Endothelial cell of umbilical vein (primary cell): ENCODE measurements at regions not wholly inside any gene's neighbourhood (a gene's known extent, or its start where the extent isn't known, plus 50 kb on each side); places are given as distances from the start of the nearest gene placed in this dataset.

Experiments
- BruUV-seq: library from RNA; stranded (reverse); fragments of 400-500 nt; replicated peaks from 2 replicates; lab custom pipeline; 2021; lab: Mats Ljungman, UMichigan
- CTCF ChIA-PET: fragments of 300-600, 350-600 bp; sonication (Branson Sonifier 250); formaldehyde crosslinking; loops from one replicate; lab custom pipeline; 2021; ENCODE audit warnings: antibody characterized with exemption, inconsistent platforms; lab: Charles Lee
- POLR2A ChIA-PET: fragments of 300-600, 350-600 bp; sonication (Branson Sonifier 250); formaldehyde crosslinking; loops from one replicate; lab custom pipeline; 2021; ENCODE audit warnings: antibody characterized with exemption, inconsistent platforms; lab: Charles Lee
- DNase-seq: peaks from one replicate; pipeline ENCODE4 v3.0.0-alpha.2; 2011; ENCODE audit warnings: low read depth, low spot score
- FAIRE-seq: peaks from 2 replicates; lab custom pipeline; 2011; peaks lifted over from hg19 to GRCh38; lab: Jason Lieb, UNC
- H2AFZ ChIP-seq: 2 replicates; pipeline ENCODE4 v1.6.0; 2012; ENCODE audit warnings: low read depth, low read length, control low read depth, inconsistent platforms
- H3K27ac ChIP-seq: 2 replicates; pipeline ENCODE4 v1.5.1; 2011; ENCODE audit warnings: low read depth, mild to moderate bottlenecking, control low read depth, low read length, moderate library complexity; ENCODE audit not compliant: insufficient read depth
- H3K27me3 ChIP-seq, 2 experiments: 2 replicates each; pipeline versions ENCODE4 v1.6.0 to v1.6.1; 2011; ENCODE audit warnings: low read length in 2 of 2, mixed read lengths in 1 of 2; ENCODE audit not compliant: control insufficient read depth in 2 of 2, insufficient read depth in 2 of 2
- H3K36me3 ChIP-seq, 2 experiments: 2 replicates in 1 of 2; 3 replicates in 1 of 2; pipeline ENCODE4 v1.5.1; 2011; ENCODE audit warnings: low read length in 2 of 2, mild to moderate bottlenecking in 1 of 2, moderate library complexity in 1 of 2; ENCODE audit not compliant: control insufficient read depth in 2 of 2, insufficient read depth in 2 of 2; ENCODE audit errors: extremely low read depth in 1 of 2
- H3K4me1 ChIP-seq: 3 replicates; pipeline ENCODE4 v1.5.1; 2011; ENCODE audit warnings: mild to moderate bottlenecking, low read length; ENCODE audit not compliant: control insufficient read depth, insufficient read depth; ENCODE audit errors: extremely low read depth
- H3K4me2 ChIP-seq: 2 replicates; pipeline ENCODE4 v1.6.1; 2011; ENCODE audit warnings: low read length, control low read depth, mixed read lengths; ENCODE audit not compliant: insufficient read depth
- H3K4me3 ChIP-seq, 3 experiments: fragments of 200-600 bp in 1 of 3; sonication (generic), shearing (Covaris generic) in 1 of 3; replicated peaks in 1 of 3; 2 replicates each; pipeline ENCODE4 v1.5.1; 2011 to 2016; ENCODE audit warnings: control low read depth in 3 of 3, low read length in 3 of 3, mild to moderate bottlenecking in 2 of 3, inconsistent platforms in 1 of 3, low read depth in 1 of 3, moderate library complexity in 1 of 3; ENCODE audit not compliant: insufficient read depth in 1 of 3
- H3K79me2 ChIP-seq: 2 replicates; pipeline ENCODE4 v1.6.0; 2012; ENCODE audit warnings: low read length, inconsistent platforms; ENCODE audit not compliant: control insufficient read depth, insufficient read depth
- H3K9ac ChIP-seq: replicated peaks from 2 replicates; pipeline ENCODE3; 2011; ENCODE audit warnings: low read length, control low read depth; ENCODE audit not compliant: insufficient read depth; ENCODE audit errors: extremely low read depth
- H3K9me1 ChIP-seq: replicated peaks from 3 replicates; pipeline ENCODE4 v1.6.0; 2011; ENCODE audit warnings: mild to moderate bottlenecking, low read length; ENCODE audit not compliant: control insufficient read depth, insufficient read depth; ENCODE audit errors: extremely low read depth
- H3K9me3 ChIP-seq: replicated peaks from 2 replicates; pipeline ENCODE4 v1.5.1; 2012; ENCODE audit warnings: low read length, inconsistent platforms; ENCODE audit not compliant: control insufficient read depth, insufficient read depth
- H4K20me1 ChIP-seq: replicated peaks from 2 replicates; pipeline ENCODE3; 2011; ENCODE audit warnings: mild to moderate bottlenecking, low read length; ENCODE audit not compliant: control insufficient read depth, insufficient read depth; ENCODE audit errors: extremely low read depth
- JUN ChIP-seq: IDR thresholded peaks from 2 replicates; pipeline ENCODE4 v1.6.1; 2011; ENCODE audit warnings: borderline replicate concordance, low read depth; ENCODE audit not compliant: insufficient read length, insufficient read depth
- MYC ChIP-seq: IDR thresholded peaks from one replicate; pipeline ENCODE4 v1.6.1; 2011; ENCODE audit warnings: mild to moderate bottlenecking, low read depth, low read length
- POLR2A ChIP-seq: IDR thresholded peaks from 2 replicates; pipeline ENCODE4 v1.6.1; 2012; ENCODE audit warnings: low read depth, mild to moderate bottlenecking, control low read depth, low read length
- POLR2AphosphoS5 ChIP-seq: IDR thresholded peaks from 2 replicates; pipeline ENCODE4 v1.6.1; 2012; ENCODE audit warnings: low read depth, mild to moderate bottlenecking, control low read depth, low read length, moderate library complexity; ENCODE audit not compliant: insufficient read depth
- dilution Hi-C: fragments of 300-500 bp; cut with MboI; formaldehyde crosslinking; loops from one replicate; pipeline ENCODE4 v1.15.0; 2019; ENCODE audit warnings: low sequenced_read_pairs; ENCODE audit not compliant: extremely low pct_ligation_motif_present
- intact Hi-C: fragments of 100-400 bp; cut with micrococcal nuclease; formaldehyde crosslinking; loops from one replicate; pipeline ENCODE4 v1.10.0; 2022
- TF ChIP-seq, protein P1 (sequence below): IDR thresholded peaks from 2 replicates; pipeline ENCODE4 v1.6.1; 2011; ENCODE audit not compliant: insufficient read depth, insufficient read length
- TF ChIP-seq, protein P2 (sequence below), 2 donors: IDR thresholded peaks; 1 replicate in 1 of 2; 2 replicates in 1 of 2; pipeline ENCODE4 v1.5.1; 2011; ENCODE audit warnings: low read length in 2 of 2, mild to moderate bottlenecking in 2 of 2, moderate library complexity in 2 of 2, control low read depth in 1 of 2, inconsistent platforms in 1 of 2, low read depth in 1 of 2; ENCODE audit not compliant: insufficient read depth in 1 of 2; ENCODE audit errors: extremely low read depth in 1 of 2

DNA sequence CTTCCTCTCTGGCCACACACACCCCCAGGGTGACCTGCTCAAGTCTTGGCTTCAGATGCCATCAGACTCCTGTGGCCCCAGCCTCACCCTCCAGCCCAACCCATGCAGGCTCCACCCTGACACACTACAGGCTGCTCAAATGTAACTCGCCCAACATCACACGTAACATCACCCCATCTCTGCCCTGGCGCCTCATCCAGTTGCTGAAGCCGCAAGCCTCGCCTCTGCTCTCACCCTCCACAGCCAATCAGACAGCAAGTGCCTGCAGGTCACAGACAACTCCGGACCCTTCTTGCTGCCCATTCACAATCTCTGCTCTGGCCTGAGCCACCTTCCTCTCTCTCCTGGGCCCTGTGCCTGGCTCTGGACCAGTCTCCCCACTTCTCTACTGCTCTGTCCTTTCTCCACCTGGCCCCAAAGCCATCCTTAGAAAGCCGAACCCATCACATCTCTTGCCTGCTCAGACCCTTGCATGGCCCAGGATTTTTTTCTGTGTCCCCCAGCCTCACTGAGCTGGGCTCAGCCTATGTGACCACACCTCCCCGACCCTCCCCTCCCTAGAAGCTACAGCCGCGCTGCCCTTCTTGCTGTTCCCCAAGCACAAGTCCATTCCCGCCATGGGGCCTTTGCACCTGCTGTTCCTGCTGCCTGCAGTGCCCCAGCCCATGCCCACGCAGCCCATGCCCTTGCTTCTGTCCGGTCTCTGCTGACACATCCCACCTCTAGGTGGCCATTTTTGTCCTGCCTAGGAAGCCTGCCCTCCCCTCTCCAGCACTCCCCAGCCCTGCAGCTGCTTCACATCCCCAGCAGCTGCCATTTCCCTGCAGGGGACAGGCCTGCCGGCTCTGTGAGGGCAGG is 333.9 kb downstream of the CTTN start:
- H3K4me3 ChIP-seq = no peak overlapping the region
- TF ChIP-seq MYC (no peak), JUN (no peak), POLR2AphosphoS5 (no peak), POLR2A (no peak)
- TF ChIP-seq, protein P1, sequence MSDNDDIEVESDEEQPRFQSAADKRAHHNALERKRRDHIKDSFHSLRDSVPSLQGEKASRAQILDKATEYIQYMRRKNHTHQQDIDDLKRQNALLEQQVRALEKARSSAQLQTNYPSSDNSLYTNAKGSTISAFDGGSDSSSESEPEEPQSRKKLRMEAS = no peak
- TF ChIP-seq, protein P2, sequence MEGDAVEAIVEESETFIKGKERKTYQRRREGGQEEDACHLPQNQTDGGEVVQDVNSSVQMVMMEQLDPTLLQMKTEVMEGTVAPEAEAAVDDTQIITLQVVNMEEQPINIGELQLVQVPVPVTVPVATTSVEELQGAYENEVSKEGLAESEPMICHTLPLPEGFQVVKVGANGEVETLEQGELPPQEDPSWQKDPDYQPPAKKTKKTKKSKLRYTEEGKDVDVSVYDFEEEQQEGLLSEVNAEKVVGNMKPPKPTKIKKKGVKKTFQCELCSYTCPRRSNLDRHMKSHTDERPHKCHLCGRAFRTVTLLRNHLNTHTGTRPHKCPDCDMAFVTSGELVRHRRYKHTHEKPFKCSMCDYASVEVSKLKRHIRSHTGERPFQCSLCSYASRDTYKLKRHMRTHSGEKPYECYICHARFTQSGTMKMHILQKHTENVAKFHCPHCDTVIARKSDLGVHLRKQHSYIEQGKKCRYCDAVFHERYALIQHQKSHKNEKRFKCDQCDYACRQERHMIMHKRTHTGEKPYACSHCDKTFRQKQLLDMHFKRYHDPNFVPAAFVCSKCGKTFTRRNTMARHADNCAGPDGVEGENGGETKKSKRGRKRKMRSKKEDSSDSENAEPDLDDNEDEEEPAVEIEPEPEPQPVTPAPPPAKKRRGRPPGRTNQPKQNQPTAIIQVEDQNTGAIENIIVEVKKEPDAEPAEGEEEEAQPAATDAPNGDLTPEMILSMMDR (IDR thresholded peaks at IDR 0.05; ENCODE audit: extremely low read depth in 1 of 2, insufficient read depth in 1 of 2, low read depth in 1 of 2, low read length in 2 of 2) = no peak
- POLR2A ChIA-PET = no interaction called here
- no peaks in the 10 kb centered on the region for H3K4me1 ChIP-seq
- CTCF ChIA-PET = no interaction called here
- H3K9ac ChIP-seq = no peak overlapping the region
- no TSS peak for BruUV-seq
- dilution Hi-C loops = no loop called here
- H3K9me3 ChIP-seq = no peaks in the 10 kb centered on the region
- DNase-seq (no peak), FAIRE-seq (no peak)
- no peaks in the 10 kb centered on the region for H3K36me3 ChIP-seq
- H3K9me1 ChIP-seq = no peaks in the 10 kb centered on the region
- H2AFZ ChIP-seq = no peak overlapping the region
- no peaks in the 10 kb centered on the region for H3K79me2 ChIP-seq
- no peak overlapping the region for H3K4me2 ChIP-seq
- intact Hi-C loops = no loop called here
- H3K27me3 ChIP-seq = no peaks in the 10 kb centered on the region
- H4K20me1 ChIP-seq = no peaks in the 10 kb centered on the region
- no peak overlapping the region for H3K27ac ChIP-seq
